IMR-90 (cell line): ENCODE measurements at regions not wholly inside any gene's neighbourhood (a gene's known extent, or its start where the extent isn't known, plus 50 kb on each side); places are given as distances from the start of the nearest gene placed in this dataset.

Experiments
- ATAC-seq: fragments of 200-7000 bp; cut with Tn5 transposase; 2 replicates; pipeline ENCODE4 v1.9.1; 2020; ENCODE audit warnings: low read depth, mild to moderate bottlenecking, moderate library complexity
- BruUV-seq: library from RNA; stranded (reverse); fragments of 400-500 nt; replicated peaks from 2 replicates; lab custom pipeline; 2021; lab: Mats Ljungman, UMichigan
- CTCF ChIA-PET: fragments of 300-600 bp; formaldehyde crosslinking; extraction: SDS; loops from one replicate; lab custom pipeline; 2021; ENCODE audit warnings: antibody characterized with exemption; lab: Yijun Ruan, JAX
- POLR2A ChIA-PET: fragments of 300-600 bp; sonication (Branson Sonifier 250); formaldehyde crosslinking; loops from one replicate; lab custom pipeline; 2022; ENCODE audit warnings: antibody characterized with exemption; ENCODE audit not compliant: unreplicated experiment; lab: Charles Lee
- DNase-seq: peaks from one replicate; pipeline ENCODE4 v3.0.0; 2013
- H2AFZ ChIP-seq: replicated peaks from 2 replicates; pipeline ENCODE3; 2013; ENCODE audit warnings: low read length, mild to moderate bottlenecking; ENCODE audit not compliant: poor library complexity
- H2AK5ac ChIP-seq: 2 replicates; pipeline ENCODE4 v1.6.1; 2013; ENCODE audit warnings: low read depth, low read length, inconsistent platforms
- H2AK9ac ChIP-seq: replicated peaks from 2 replicates; pipeline ENCODE3; 2013; ENCODE audit warnings: mild to moderate bottlenecking, low read depth, low read length, moderate library complexity; ENCODE audit not compliant: poor library complexity
- H2BK120ac ChIP-seq: 2 replicates; pipeline ENCODE4 v1.6.1; 2013; ENCODE audit warnings: low read depth, low read length, inconsistent platforms
- H2BK15ac ChIP-seq: 3 replicates; pipeline ENCODE4 v1.6.1; 2013; ENCODE audit warnings: low read depth, low read length, inconsistent platforms
- H2BK20ac ChIP-seq: 2 replicates; pipeline ENCODE4 v1.6.1; 2013; ENCODE audit warnings: low read depth, mild to moderate bottlenecking, inconsistent platforms, low read length, moderate library complexity
- H2BK5ac ChIP-seq: 2 replicates; pipeline ENCODE4 v1.6.1; 2013; ENCODE audit warnings: mild to moderate bottlenecking, low read depth, low read length, inconsistent platforms; ENCODE audit not compliant: poor library complexity, severe bottlenecking
- H3K14ac ChIP-seq: replicated peaks from 2 replicates; pipeline ENCODE4 v1.6.1; 2013; ENCODE audit warnings: low read depth, low read length, inconsistent platforms
- H3K18ac ChIP-seq: 2 replicates; pipeline ENCODE4 v1.6.1; 2013; ENCODE audit warnings: low read depth, low read length, control low read depth
- H3K23ac ChIP-seq: 2 replicates; pipeline ENCODE4 v1.6.1; 2013; ENCODE audit warnings: low read depth, low read length, inconsistent platforms
- H3K27ac ChIP-seq: 2 replicates; pipeline ENCODE4 v1.5.1; 2013; ENCODE audit warnings: mild to moderate bottlenecking, control low read depth, low read length; ENCODE audit not compliant: insufficient read depth
- H3K27me3 ChIP-seq: 2 replicates; pipeline ENCODE4 v1.6.1; 2013; ENCODE audit warnings: low read length; ENCODE audit not compliant: control insufficient read depth, insufficient read depth
- H3K36me3 ChIP-seq: 2 replicates; pipeline ENCODE4 v1.6.1; 2013; ENCODE audit warnings: low read length, mixed read lengths; ENCODE audit not compliant: control insufficient read depth, insufficient read depth
- H3K4ac ChIP-seq: 2 replicates; pipeline ENCODE4 v1.6.1; 2013; ENCODE audit warnings: low read depth, low read length, inconsistent platforms
- H3K4me1 ChIP-seq: 2 replicates; pipeline ENCODE4 v1.6.1; 2013; ENCODE audit warnings: low read length, mixed read lengths; ENCODE audit not compliant: control insufficient read depth, insufficient read depth
- H3K4me2 ChIP-seq: 2 replicates; pipeline ENCODE4 v1.6.1; 2013; ENCODE audit warnings: low read depth, mild to moderate bottlenecking, control low read depth, low read length, moderate library complexity
- H3K4me3 ChIP-seq: 2 replicates; pipeline ENCODE4 v1.5.1; 2013; ENCODE audit warnings: low read depth, mild to moderate bottlenecking, control low read depth, low read length, moderate library complexity; ENCODE audit not compliant: insufficient read depth
- H3K56ac ChIP-seq: 2 replicates; pipeline ENCODE4 v1.6.1; 2013; ENCODE audit warnings: low read length, inconsistent platforms; ENCODE audit not compliant: insufficient read depth; ENCODE audit errors: extremely low read depth
- H3K79me1 ChIP-seq, 2 experiments: 2 replicates each; pipeline ENCODE4 v1.6.1; 2013; ENCODE audit warnings: low read length in 2 of 2, inconsistent platforms in 1 of 2, low read depth in 1 of 2
- H3K9ac ChIP-seq: 2 replicates; pipeline ENCODE4 v1.6.1; 2013; ENCODE audit warnings: low read depth, low read length, control low read depth
- H3K9me1 ChIP-seq: 2 replicates; pipeline ENCODE4 v1.6.1; 2013; ENCODE audit warnings: low read length, inconsistent platforms; ENCODE audit not compliant: insufficient read depth
- H3K9me3 ChIP-seq: 2 replicates; pipeline ENCODE4 v1.6.1; 2013; ENCODE audit warnings: low read length; ENCODE audit not compliant: control insufficient read depth, insufficient read depth
- H4K20me1 ChIP-seq: 2 replicates; pipeline ENCODE4 v1.6.1; 2013; ENCODE audit warnings: low read length, inconsistent platforms; ENCODE audit not compliant: insufficient read depth
- H4K5ac ChIP-seq: 2 replicates; pipeline ENCODE4 v1.6.1; 2013; ENCODE audit warnings: mild to moderate bottlenecking, low read depth, low read length, control low read depth
- H4K8ac ChIP-seq, 2 experiments: 2 replicates each; pipeline ENCODE4 v1.6.1; 2013; ENCODE audit warnings: low read depth in 2 of 2, low read length in 2 of 2, control low read depth in 1 of 2, inconsistent platforms in 1 of 2
- H4K91ac ChIP-seq: 2 replicates; pipeline ENCODE4 v1.6.1; 2013; ENCODE audit warnings: low read depth, low read length, inconsistent platforms; ENCODE audit not compliant: insufficient read depth
- CHD1 ChIP-seq: IDR thresholded peaks from 2 replicates; pipeline ENCODE4 v1.6.1; 2012; ENCODE audit warnings: low read depth, low read length, improper control_type of control experiment
- ELK1 ChIP-seq: fragments of 150-350 bp; IDR thresholded peaks from 2 replicates; pipeline ENCODE4 v1.6.1; 2016; ENCODE audit warnings: low read depth, mild to moderate bottlenecking, low read length, moderate library complexity, borderline replicate concordance
- FOS ChIP-seq: fragments of 150-350 bp; IDR thresholded peaks from 2 replicates; pipeline ENCODE4 v1.6.1; 2016; ENCODE audit warnings: low read depth, low read length
- MAZ ChIP-seq: IDR thresholded peaks from 2 replicates; pipeline ENCODE4 v1.6.1; 2012; ENCODE audit warnings: low read depth, mild to moderate bottlenecking, low read length, improper control_type of control experiment, moderate library complexity, borderline replicate concordance
- MXI1 ChIP-seq: IDR thresholded peaks from 2 replicates; pipeline ENCODE4 v1.6.1; 2012; ENCODE audit warnings: low read depth, mild to moderate bottlenecking, low read length, moderate library complexity, borderline replicate concordance
- NFE2L2 ChIP-seq: fragments of 150-350 bp; IDR thresholded peaks from 2 replicates; pipeline ENCODE4 v1.6.1; 2016; ENCODE audit warnings: low read depth, mild to moderate bottlenecking, low read length
- POLR2A ChIP-seq: IDR thresholded peaks from 2 replicates; pipeline ENCODE4 v1.6.1; 2012; ENCODE audit warnings: mild to moderate bottlenecking, low read depth, low read length
- RAD21 ChIP-seq: IDR thresholded peaks from 2 replicates; pipeline ENCODE4 v1.6.1; 2012; ENCODE audit warnings: low read length, improper control_type of control experiment
- SMC3 ChIP-seq: fragments of 150-350 bp; IDR thresholded peaks from 2 replicates; pipeline ENCODE4 v1.6.1; 2016; ENCODE audit warnings: low read depth, mild to moderate bottlenecking, antibody characterized with exemption, low read length, moderate library complexity
- WGBS, 2 experiments: methylation state at CpG; one replicate each; pipeline versions ENCODE4 v1.1.5 to v1.1.7; 2013; ENCODE audit warnings: missing lambda C conversion rate in 2 of 2; ENCODE audit not compliant: insufficient read length in 1 of 2; ENCODE audit errors: extremely low coverage in 2 of 2; 5-methylcytosine and 5-hydroxymethylcytosine counted together
- dilution Hi-C: fragments of 300-500 bp; cut with HindIII; formaldehyde crosslinking; loops from one replicate; pipeline ENCODE4 v1.14.3; 2018; ENCODE audit warnings: low sequenced_read_pairs; ENCODE audit not compliant: unreplicated experiment
- in situ Hi-C: fragments of 300-500 bp; cut with MboI; formaldehyde crosslinking; loops from 3 replicates; pipeline ENCODE4 v1.14.3; 2019; ENCODE audit warnings: low sequenced_read_pairs, inconsistent platforms, mixed read lengths
- intact Hi-C: fragments of 100-400 bp; cut with micrococcal nuclease; formaldehyde crosslinking; loops from 2 replicates; pipeline ENCODE4 v1.10.0; 2022

DNA sequence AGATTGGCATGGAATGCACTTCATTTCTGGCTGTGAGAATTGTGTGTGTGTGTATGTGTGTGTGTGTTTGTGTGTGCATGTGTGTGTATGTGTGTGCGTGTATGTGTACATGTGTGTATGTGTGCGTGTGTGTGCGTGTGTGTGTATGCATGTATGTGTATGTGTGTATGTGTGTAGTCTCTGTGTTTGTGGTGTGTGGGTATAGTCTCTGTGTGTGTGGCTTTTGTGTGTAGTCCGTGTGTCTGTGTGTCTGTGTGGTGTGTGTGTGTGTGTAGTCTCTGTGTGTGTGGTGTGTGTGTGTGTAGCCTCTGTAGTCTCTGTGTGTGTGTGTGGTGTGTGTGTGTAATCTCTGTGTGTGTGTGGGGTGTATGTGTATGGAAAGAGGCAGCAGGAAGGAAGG, 247.3 kb upstream of the SOX11 start:
- POLR2A ChIA-PET: no interaction called here
- TF ChIP-seq NFE2L2: no peak
- TF ChIP-seq MAZ: no peak
- TF ChIP-seq CHD1: no peak
- no peak for TF ChIP-seq SMC3
- TF ChIP-seq POLR2A: no peak
- TF ChIP-seq ELK1: no peak
- no peak for TF ChIP-seq MXI1
- no peak for TF ChIP-seq RAD21
- TF ChIP-seq FOS: no peak

More for the DNA sequence above, 247.3 kb upstream of the SOX11 start:
- H3K27me3 ChIP-seq: no peaks in the 10 kb centered on the region
- in situ Hi-C loops: no loop called here
- intact Hi-C loops: no loop called here
- no peak overlapping the region for H4K91ac ChIP-seq
- H3K9me3 ChIP-seq: peaks cover 9% of the 10 kb centered on the region; the same call in 1 of the 2 replicates
- H3K4me2 ChIP-seq: no peak overlapping the region
- ATAC-seq (no peak), DNase-seq (no peak)
- no peak overlapping the region for H2AK9ac ChIP-seq
- CTCF ChIA-PET: no interaction called here
- no peak overlapping the region for H2AFZ ChIP-seq
- no peak overlapping the region for H3K18ac ChIP-seq
- no peak overlapping the region for H3K56ac ChIP-seq
- peak overlapping the region; percentile 76 for H2BK5ac ChIP-seq
- no peak overlapping the region for H2AK5ac ChIP-seq
- no peaks in the 10 kb centered on the region for H4K20me1 ChIP-seq
- no TSS peak for BruUV-seq
- no peak overlapping the region for H4K8ac ChIP-seq
- no peak overlapping the region for H4K5ac ChIP-seq
- H3K23ac ChIP-seq: no peak overlapping the region
- no peaks in the 10 kb centered on the region for H3K9me1 ChIP-seq
- no peak overlapping the region for H3K27ac ChIP-seq
- no peak overlapping the region for H3K9ac ChIP-seq
- no peaks in the 10 kb centered on the region for H3K79me1 ChIP-seq
- no peak overlapping the region for H3K4me3 ChIP-seq
- H2BK20ac ChIP-seq: no peak overlapping the region
- H3K4me1 ChIP-seq: no peaks in the 10 kb centered on the region
- no peak overlapping the region for H3K4ac ChIP-seq
- no peak overlapping the region for H3K14ac ChIP-seq
- no peak overlapping the region for H2BK15ac ChIP-seq
- 68% methylated on average over 4 of the region's 4 CpGs; no CpG with 5 or more reads in 1 of the 2 experiments for WGBS, 2 experiments
- no peaks in the 10 kb centered on the region for H3K36me3 ChIP-seq
- dilution Hi-C loops: no loop called here
- H2BK120ac ChIP-seq: no peak overlapping the region
